HCT116 (cell line): ENCODE measurements at regions not wholly inside any gene's neighbourhood (a gene's known extent, or its start where the extent isn't known, plus 50 kb on each side); places are given as distances from the start of the nearest gene placed in this dataset.
"Not testable (repeated sequence)": the region's sequence is repeated elsewhere in the genome, so short reads cannot be mapped to it uniquely, and the experiment has no call there.

Experiments used
- ATAC-seq: fragments of 200-7000 bp; cut with Tn5 transposase; 2 replicates; pipeline ENCODE4 v1.9.1; 2020; ENCODE audit warnings: mild to moderate bottlenecking, moderate library complexity
- BruUV-seq: library from RNA; stranded (reverse); fragments of 400-500 nt; replicated peaks from 2 replicates; lab custom pipeline; 2021; lab: Mats Ljungman, UMichigan
- CTCF ChIA-PET: fragments of 300-600 bp; sonication (Branson Sonifier 250); formaldehyde crosslinking; loops from one replicate; lab custom pipeline; 2021; ENCODE audit warnings: antibody characterized with exemption; lab: Charles Lee
- POLR2A ChIA-PET: fragments of 300-600, 350-600 bp; sonication (Branson Sonifier 250); formaldehyde crosslinking; loops from one replicate; lab custom pipeline; 2021; ENCODE audit warnings: antibody characterized with exemption; lab: Charles Lee
- RAD21 ChIA-PET, 2 experiments: fragments of 300-600 bp; sonication (Branson Sonifier 250); formaldehyde crosslinking; loops; one replicate each; lab custom pipeline; 2023; ENCODE audit warnings: low total read pairs in 2 of 2; ENCODE audit not compliant: uncharacterized antibody in 2 of 2, unreplicated experiment in 2 of 2, low non-redundant PET in 1 of 2; lab: Charles Lee
- DNase-seq: peaks from one replicate; pipeline ENCODE4 v3.0.0-alpha.2; 2010; ENCODE audit warnings: low read depth, low spot score
- H2AFZ ChIP-seq: fragments of 200-600 bp; shearing (Covaris generic), sonication (generic); 2 replicates; pipeline ENCODE4 v1.6.1; 2017; ENCODE audit warnings: low read depth, mixed run types, mixed read lengths, antibody characterized with exemption, low read length; ENCODE audit not compliant: poor library complexity, severe bottlenecking
- H3K27ac ChIP-seq: 2 replicates; pipeline ENCODE4 v1.5.1; 2012; ENCODE audit warnings: low read depth, low read length
- H3K27me3 ChIP-seq: fragments of 200-600 bp; sonication (generic); 2 replicates; pipeline ENCODE4 v1.6.1; 2016; ENCODE audit warnings: mixed run types, low read length, mixed read lengths; ENCODE audit not compliant: insufficient read depth
- H3K36me3 ChIP-seq, 2 experiments: fragments of 200-500 bp in 1 of 2; fragments of 200-600 bp in 1 of 2; sonication (Bioruptor generic) in 1 of 2; sonication (generic) in 1 of 2; 2 replicates each; pipeline versions ENCODE4 v1.5.1 to v1.6.1; 2014 to 2016; ENCODE audit warnings: low read length in 2 of 2, inconsistent platforms in 1 of 2, mixed read lengths in 1 of 2, mixed run types in 1 of 2; ENCODE audit not compliant: insufficient read depth in 2 of 2, control insufficient read depth in 1 of 2
- H3K4me1 ChIP-seq, 2 experiments: fragments of 200-600 bp in 1 of 2; sonication (generic) in 1 of 2; 2 replicates each; pipeline versions ENCODE4 v1.5.1 to v1.6.1; 2012 to 2017; ENCODE audit warnings: low read length in 2 of 2, inconsistent platforms in 1 of 2, mild to moderate bottlenecking in 1 of 2, mixed read lengths in 1 of 2, mixed run types in 1 of 2, moderate library complexity in 1 of 2; ENCODE audit not compliant: insufficient read depth in 2 of 2, control insufficient read depth in 1 of 2
- H3K4me2 ChIP-seq: fragments of 200-600 bp; sonication (generic); 2 replicates; pipeline ENCODE4 v1.6.1; 2017; ENCODE audit warnings: mixed run types, low read length, mixed read lengths
- H3K4me3 ChIP-seq, 2 experiments: fragments of 200-600 bp in 1 of 2; sonication (generic) in 1 of 2; replicated peaks in 1 of 2; 2 replicates each; pipeline ENCODE4 v1.5.1; 2011 to 2016; ENCODE audit warnings: low read length in 2 of 2, control low read depth in 1 of 2, low read depth in 1 of 2, mild to moderate bottlenecking in 1 of 2, mixed read lengths in 1 of 2, mixed run types in 1 of 2
- H3K79me2 ChIP-seq: fragments of 200-600 bp; sonication (generic); 2 replicates; pipeline ENCODE4 v1.6.1; 2017; ENCODE audit warnings: mild to moderate bottlenecking, mixed run types, low read length, moderate library complexity, mixed read lengths; ENCODE audit not compliant: insufficient read depth
- H3K9ac ChIP-seq: fragments of 200-600 bp; sonication (generic); 2 replicates; pipeline ENCODE4 v1.6.1; 2016; ENCODE audit warnings: low read length, mixed read lengths
- H3K9me2 ChIP-seq: fragments of 200-600 bp; sonication (generic), shearing (Covaris generic); 2 replicates; pipeline ENCODE4 v1.6.1; 2017; ENCODE audit warnings: mixed run types, mild to moderate bottlenecking, moderate library complexity; ENCODE audit not compliant: insufficient read depth
- H3K9me3 ChIP-seq, 2 experiments: fragments of 200-500 bp in 1 of 2; fragments of 200-600 bp in 1 of 2; sonication (Bioruptor generic) in 1 of 2; sonication (generic) in 1 of 2; 2 replicates each; pipeline ENCODE4 v1.6.1; 2014 to 2017; ENCODE audit warnings: low read length in 2 of 2, mixed read lengths in 2 of 2, inconsistent platforms in 1 of 2, low read depth in 1 of 2, mild to moderate bottlenecking in 1 of 2, mixed run types in 1 of 2, moderate library complexity in 1 of 2; ENCODE audit not compliant: control insufficient read depth in 1 of 2, insufficient read depth in 1 of 2
- H4K20me1 ChIP-seq: fragments of 200-600 bp; sonication (generic), shearing (Covaris generic); 2 replicates; pipeline ENCODE4 v1.6.1; 2017; ENCODE audit warnings: mixed run types, mild to moderate bottlenecking, moderate library complexity; ENCODE audit not compliant: insufficient read depth
- EZH2 ChIP-seq: fragments of 200-600 bp; sonication (generic); IDR thresholded peaks from 2 replicates; pipeline ENCODE4 v1.6.1; 2017; ENCODE audit warnings: antibody characterized with exemption, mixed run types
- EZH2phosphoT487 ChIP-seq: fragments of 200-600 bp; IDR thresholded peaks from 2 replicates; pipeline ENCODE4 v1.6.1; 2018; ENCODE audit warnings: antibody characterized with exemption, borderline replicate concordance
- JUND ChIP-seq: IDR thresholded peaks from 2 replicates; pipeline ENCODE4 v1.6.1; 2012
- MAX ChIP-seq: IDR thresholded peaks from 2 replicates; pipeline ENCODE4 v1.6.1; 2012
- POLR2A ChIP-seq: IDR thresholded peaks from 2 replicates; pipeline ENCODE4 v1.7.0; 2011; ENCODE audit warnings: borderline replicate concordance; ENCODE audit not compliant: insufficient read depth, insufficient read length; ENCODE audit errors: extremely low read depth
- POLR2AphosphoS5 ChIP-seq: IDR thresholded peaks from 2 replicates; pipeline ENCODE4 v1.6.1; 2011; ENCODE audit warnings: mild to moderate bottlenecking, low read depth, low read length, moderate library complexity
- RAD21 ChIP-seq: IDR thresholded peaks from 2 replicates; pipeline ENCODE4 v1.6.1; 2012; ENCODE audit warnings: low read depth, mild to moderate bottlenecking
- SIN3A ChIP-seq: IDR thresholded peaks from 2 replicates; pipeline ENCODE4 v1.6.1; 2012; ENCODE audit warnings: low read depth
- TCF7L2 ChIP-seq: IDR thresholded peaks from 2 replicates; pipeline ENCODE4 v1.7.0; 2011; ENCODE audit warnings: borderline replicate concordance, inconsistent platforms; ENCODE audit not compliant: insufficient read depth, insufficient read length; ENCODE audit errors: extremely low read depth
- intact Hi-C: fragments of 100-400 bp; cut with micrococcal nuclease; formaldehyde crosslinking; loops from 2 replicates; pipeline ENCODE4 v1.10.0; 2022

- Histone ChIP-seq H3K27ac (no peak overlapping the region), H3K4me3 (no peak overlapping the region), H4K20me1 (no peaks in the 10 kb centered on the region), H3K9me3 (no peaks in the 10 kb centered on the region), H3K9me2 (no peaks in the 10 kb centered on the region), H3K36me3 (no peaks in the 10 kb centered on the region), H2AFZ (no peak overlapping the region), H3K79me2 (no peaks in the 10 kb centered on the region), H3K9ac (no peak overlapping the region), H3K4me1 (no peaks in the 10 kb centered on the region), H3K27me3 (peaks cover 25% of the 10 kb centered on the region), H3K4me2 (no peak overlapping the region)
- ATAC-seq (no peak), DNase-seq (no peak)
- TF ChIP-seq SIN3A (no peak), EZH2phosphoT487 (no peak), POLR2AphosphoS5 (no peak), EZH2 (no peak)
- ChIA-PET RAD21 (no interaction called here), CTCF (no interaction called here), POLR2A (no interaction called here)
- intact Hi-C loops, result no loop called here
- BruUV-seq, result no TSS peak
Observed at GRCh38 chr10:63843107-63843506, 321.9 kb downstream of the REEP3 start.

GRCh38 chr10:63848871-63849270 is 327.7 kb downstream of the REEP3 start:
- CTCF ChIA-PET, H3K36me3 ChIP-seq, DNase-seq, H3K9ac ChIP-seq, RAD21 ChIA-PET, ATAC-seq, H3K9me2 ChIP-seq, H3K4me2 ChIP-seq, H3K9me3 ChIP-seq, H4K20me1 ChIP-seq, intact Hi-C loops, BruUV-seq, H3K4me1 ChIP-seq, H3K27ac ChIP-seq, H3K4me3 ChIP-seq, H2AFZ ChIP-seq, H3K27me3 ChIP-seq, POLR2A ChIA-PET, H3K79me2 ChIP-seq: not testable (repeated sequence)

- Histone ChIP-seq H3K79me2 (no peaks in the 10 kb centered on the region), H3K27me3 (no peaks in the 10 kb centered on the region), H4K20me1 (no peaks in the 10 kb centered on the region), H3K9me3 (peaks cover 0 to 4% of the 10 kb centered on the region in 2 experiments; a peak in 2 of 4 replicates), H3K4me1 (peaks cover 8 to 14% of the 10 kb centered on the region in 2 experiments; a peak in 3 of 4 replicates), H2AFZ (no peak overlapping the region), H3K9me2 (no peaks in the 10 kb centered on the region), H3K4me2 (no peak overlapping the region), H3K9ac (no peak overlapping the region), H3K36me3 (no peaks in the 10 kb centered on the region; a peak in 1 of 4 replicates), H3K4me3 (no peak overlapping the region), H3K27ac (no peak overlapping the region)
- no peak for ATAC-seq
- CTCF ChIA-PET, result no interaction called here
- DNase-seq, result no peak
- intact Hi-C loops, result no loop called here
- RAD21 ChIA-PET, result no interaction called here
- BruUV-seq, result no TSS peak
- POLR2A ChIA-PET, result no interaction called here
- TF ChIP-seq RAD21 (no peak), JUND (no peak), TCF7L2 (no peak), POLR2A (no peak), MAX (no peak)
Observed at GRCh38 chr10:63862860-63863259, 341.7 kb downstream of the REEP3 start.
